G401 (cell line): ENCODE measurements at regions not wholly inside any gene's neighbourhood (a gene's known extent, or its start where the extent isn't known, plus 50 kb on each side); places are given as distances from the start of the nearest gene placed in this dataset.

Experiments used
- DNase-seq: peaks from one replicate; pipeline ENCODE4 v3.0.0-alpha.2; 2015; ENCODE audit warnings: low spot score
- in situ Hi-C: cut with HindIII; loops from 2 replicates; pipeline ENCODE4 v1.10.0; 2016; ENCODE audit warnings: low sequenced_read_pairs, mixed read lengths

DNA sequence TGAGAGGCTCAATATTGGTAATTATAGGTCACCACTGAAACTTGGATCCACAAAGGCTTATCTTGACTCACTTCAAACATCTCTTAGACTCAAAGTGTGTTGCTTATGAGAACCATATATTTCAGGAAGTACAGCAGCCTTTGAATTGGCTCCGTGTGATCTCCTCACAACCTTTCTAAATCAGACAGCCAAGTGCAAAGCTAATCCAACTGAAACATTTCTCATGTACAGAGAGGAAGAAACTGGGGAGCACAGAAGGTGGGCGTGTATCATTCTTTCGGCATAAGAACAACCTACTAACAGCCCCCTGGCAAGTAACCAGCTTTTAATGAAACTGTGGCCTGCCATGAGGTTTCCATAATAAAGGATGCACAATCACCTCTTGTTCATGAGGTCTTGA lies 109.4 kb downstream of the MBL2 start:
- DNase-seq: peak; percentile 69
- in situ Hi-C loops: no loop called here

DNA sequence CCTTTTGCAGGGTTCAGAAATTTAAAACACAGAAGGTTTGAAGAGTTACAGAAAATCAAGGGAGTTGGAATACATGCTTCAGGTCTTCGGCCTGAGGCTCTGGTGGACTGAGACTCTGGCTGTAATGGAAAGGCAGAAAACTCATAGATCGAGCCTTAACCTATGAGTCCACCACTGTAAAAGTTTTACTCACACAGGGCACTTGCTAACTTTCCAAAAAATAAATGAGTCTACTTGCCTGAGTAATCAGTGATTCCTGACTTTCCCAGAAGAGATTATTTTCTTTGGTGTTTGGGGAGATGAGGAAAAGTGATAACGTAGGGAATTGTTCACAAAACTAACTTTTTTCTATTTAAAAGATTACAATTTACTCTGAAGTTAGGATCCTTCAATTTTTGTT lies 108.0 kb downstream of the MBL2 start:
- in situ Hi-C loops: no loop called here
- peak; percentile 43 for DNase-seq

DNA sequence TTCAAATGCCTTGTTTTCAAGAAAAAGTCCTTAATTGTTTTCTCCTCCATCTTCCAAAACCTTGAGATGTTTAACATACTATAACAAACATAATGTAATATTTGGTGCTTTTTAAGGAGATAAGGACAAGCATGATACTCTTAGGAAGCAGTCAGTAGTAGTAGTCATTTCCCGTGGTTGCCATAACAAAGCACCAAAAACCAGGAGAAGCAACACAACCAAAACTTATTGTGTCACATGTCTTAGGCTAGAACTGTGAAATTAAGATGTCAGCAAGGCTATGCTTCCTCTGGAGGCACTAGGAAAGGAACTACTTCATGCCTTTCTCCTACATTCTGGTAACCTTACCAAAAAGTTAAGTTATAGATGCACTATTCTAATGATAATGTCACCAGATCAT lies 106.8 kb downstream of the MBL2 start:
- in situ Hi-C loops: no loop called here

DNA sequence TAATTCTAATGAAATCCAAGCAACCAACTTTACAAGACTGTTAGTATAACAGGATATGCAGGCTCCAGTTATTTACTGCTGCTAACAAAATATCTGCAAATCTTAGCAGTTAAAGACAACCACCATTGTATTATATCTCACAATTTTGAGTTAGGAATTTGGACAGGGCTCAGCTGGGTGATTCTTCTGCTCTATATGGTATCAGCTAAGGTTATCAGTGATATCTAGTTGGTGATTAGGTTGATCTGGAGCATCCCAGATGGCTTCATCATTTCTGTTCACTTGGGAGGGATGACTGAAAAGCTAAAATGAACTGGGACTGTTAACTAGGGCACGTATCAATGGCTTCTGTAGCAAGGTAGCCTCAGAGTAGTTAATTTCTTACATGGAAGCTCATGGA lies 105.7 kb downstream of the MBL2 start:
- no peak for DNase-seq
- in situ Hi-C loops: no loop called here

More for the DNA sequence above, 106.8 kb downstream of the MBL2 start:
- no peak for DNase-seq

DNA sequence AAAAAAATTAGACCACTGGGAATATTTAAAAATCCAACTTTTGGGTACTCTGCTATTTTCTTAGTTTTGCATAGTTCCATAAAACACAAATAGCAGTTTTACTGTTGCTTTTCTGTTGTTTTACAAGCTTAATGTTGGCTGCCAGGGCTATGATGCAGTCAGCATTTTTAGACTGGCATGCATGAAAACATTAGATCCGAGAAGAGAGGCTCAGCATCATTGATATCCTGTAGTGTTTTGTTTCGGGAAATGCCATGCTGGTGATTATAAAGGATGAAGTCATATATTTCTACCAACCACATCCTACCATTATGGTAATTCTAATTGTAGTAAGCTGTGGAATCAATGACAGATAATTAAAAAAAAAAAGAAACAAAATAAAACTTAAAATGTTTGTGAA lies 104.6 kb downstream of the MBL2 start:
- DNase-seq: no peak
- in situ Hi-C loops: no loop called here

DNA sequence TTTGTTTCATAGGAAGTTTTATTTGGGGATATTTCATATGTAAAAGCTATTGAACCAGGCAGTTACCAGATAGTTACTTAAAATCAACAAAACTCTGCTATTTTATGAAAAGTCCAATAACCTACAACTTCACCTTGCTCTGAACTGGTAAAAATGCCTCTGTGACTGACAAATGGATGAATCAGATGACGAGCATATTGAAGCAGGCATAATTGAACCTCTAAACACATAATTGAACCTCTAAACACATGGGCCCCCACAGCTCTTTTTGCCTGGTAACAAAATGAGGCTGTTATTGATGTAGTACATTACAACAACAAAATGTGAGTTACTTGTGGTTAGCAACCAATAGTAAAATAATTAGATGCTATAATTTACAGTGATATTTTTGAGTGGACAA lies 99.7 kb downstream of the MBL2 start:
- in situ Hi-C loops: no loop called here
- DNase-seq: peak; percentile 55

DNA sequence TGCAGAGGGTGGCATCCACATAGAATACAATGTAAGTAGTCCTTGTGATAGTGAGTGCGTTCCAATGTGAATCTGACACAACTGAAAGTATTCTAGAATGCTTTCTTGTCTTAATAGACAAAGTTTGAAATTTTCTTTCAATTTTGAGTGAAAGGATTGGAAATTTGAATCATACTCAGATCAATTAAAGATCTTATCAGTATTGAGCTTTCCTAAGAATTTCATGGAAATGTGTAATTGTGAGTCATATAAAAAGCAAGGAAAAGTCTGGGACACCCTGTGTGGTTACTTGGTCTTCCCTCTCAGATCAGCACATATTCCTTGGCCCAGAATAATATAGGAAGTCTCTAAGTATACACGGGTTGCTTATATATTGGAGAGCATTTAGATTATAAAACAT lies 99.1 kb downstream of the MBL2 start:
- in situ Hi-C loops: no loop called here

DNA sequence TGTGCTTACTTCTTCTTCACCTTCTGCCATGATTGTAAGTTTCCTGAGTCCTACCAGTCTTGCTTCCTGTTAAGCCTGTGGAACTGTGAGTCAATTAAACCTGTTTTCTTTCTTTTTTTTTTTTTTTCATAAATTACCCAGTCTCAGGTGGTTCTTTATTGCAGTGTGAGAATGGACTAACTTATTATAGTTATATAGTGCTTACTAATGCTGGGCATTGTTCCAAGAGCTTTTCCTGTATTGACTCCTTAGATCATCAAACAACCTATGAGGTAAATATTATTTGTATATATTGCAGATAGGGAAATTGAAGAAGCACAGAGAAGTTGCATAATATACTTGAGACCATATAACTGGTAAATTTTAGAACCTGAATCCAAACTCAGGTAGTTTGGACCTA lies 98.1 kb downstream of the MBL2 start:
- in situ Hi-C loops: no loop called here
- no peak for DNase-seq

More for the DNA sequence above, 99.1 kb downstream of the MBL2 start:
- DNase-seq: no peak

DNA sequence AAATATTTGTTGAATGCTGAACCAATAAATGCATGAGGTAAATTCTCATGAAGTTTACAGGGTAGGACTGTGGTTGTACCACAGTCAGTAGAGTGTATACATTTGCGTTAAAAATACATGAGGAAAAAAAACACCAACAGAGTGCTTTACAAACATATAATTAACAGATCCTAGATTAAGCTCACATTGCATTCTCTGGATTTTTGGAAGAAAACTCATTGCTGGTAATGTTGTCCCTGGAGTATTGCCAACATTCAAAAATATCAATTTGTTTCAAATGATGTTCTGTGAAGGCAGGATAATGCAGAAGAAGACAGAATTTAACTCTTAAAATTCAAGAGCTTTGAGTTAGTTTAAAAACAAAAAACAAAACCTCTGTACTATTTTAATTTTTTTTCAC lies 95.5 kb downstream of the MBL2 start:
- in situ Hi-C loops: no loop called here
- DNase-seq: no peak

DNA sequence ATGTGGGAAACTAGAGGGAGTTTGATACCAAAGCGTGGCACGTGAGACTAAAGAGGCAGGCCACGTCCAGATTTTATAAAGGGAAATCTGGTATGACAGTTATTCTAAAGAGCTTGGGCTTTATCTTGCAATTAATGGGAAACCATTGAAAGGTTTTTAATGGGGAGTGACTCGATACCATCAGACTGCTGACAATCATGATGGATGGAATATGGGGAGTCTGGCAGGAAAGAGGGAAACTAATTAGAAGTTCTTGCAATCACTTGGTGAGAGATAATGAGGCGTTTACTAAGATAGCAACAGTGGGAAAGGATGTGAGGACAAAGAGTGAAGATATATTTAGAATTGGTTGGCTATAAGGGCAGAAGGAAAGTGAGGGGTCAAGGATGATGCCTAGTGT lies 94.0 kb downstream of the MBL2 start:
- in situ Hi-C loops: no loop called here

DNA sequence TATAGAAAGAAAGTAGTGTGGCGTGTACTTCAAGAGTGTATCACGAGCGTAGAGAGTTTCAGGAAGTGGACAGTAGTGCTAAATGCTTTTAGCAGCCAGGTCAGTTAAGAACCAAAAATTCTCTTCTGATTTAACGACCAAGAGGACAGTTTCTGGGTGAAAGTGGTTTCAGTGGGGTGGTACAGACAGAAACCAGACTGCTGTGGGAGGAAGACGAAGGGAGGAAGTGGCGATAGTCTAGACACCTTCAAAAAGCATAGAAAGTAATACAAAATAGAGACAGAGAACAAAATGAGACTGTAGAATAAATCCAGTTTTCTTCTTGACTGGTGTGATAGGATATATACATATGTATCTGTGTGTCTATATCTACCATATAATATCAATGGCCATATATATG lies 93.5 kb downstream of the MBL2 start:
- in situ Hi-C loops: no loop called here
- DNase-seq: no peak

More for the DNA sequence above, 94.0 kb downstream of the MBL2 start:
- DNase-seq: peak; percentile 53

DNA sequence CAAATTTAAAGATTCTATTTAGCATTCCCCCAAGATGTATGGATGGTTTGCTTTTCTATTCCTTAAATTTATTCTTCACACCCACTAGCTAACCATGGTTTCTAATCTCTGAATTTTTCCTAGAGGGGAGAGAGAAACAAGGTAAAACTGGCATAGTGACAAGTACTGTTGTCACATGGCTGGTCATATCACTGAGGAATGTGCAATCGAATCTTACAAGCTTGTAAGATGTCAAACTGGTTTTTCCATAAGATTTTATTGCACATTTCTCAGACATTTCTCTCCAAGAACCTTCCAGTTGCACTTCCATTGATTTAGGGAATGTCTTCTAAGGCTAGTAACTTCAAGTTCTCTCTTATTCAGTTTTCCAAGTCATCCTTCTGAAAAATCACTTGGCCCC lies 89.8 kb downstream of the MBL2 start:
- in situ Hi-C loops: no loop called here
- DNase-seq: no peak

DNA sequence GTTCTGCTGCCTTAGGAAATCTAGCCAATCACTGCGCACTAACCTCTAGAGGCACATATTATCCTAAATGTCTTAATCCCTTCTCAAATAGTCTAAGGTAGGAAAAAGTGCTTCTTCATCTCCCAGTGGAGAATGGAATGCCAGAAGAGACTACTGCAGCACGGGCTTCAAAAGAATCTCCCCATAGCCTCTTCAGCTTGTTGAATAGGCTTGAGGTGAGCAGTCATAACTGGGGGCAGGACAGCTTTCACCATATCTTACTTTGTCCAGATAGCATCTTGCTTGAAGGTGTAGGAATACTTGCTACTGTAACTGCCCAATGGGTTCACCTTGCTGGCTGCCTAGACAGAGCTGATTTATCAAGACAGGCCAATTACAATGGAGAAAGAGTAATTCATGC lies 88.8 kb downstream of the MBL2 start:
- in situ Hi-C loops: no loop called here
- no peak for DNase-seq

DNA sequence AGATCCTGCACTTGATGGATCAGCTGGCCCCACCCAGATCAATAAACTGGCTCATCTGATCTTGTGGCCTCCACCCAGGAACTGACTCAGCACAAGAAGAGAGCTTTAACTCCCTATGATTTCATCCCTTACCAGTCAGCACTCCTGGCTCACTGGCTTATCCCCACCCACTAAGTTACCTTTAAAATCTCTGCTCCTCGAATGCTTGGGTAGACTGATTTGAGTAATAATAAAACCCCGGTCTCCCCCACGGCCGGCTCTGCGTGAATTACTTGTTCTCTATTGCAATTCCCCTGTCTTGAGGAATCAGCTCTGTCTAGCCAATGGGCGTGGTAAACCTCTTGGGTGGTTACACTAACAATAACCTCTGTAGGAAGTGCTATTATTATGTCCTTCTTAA lies 83.7 kb downstream of the MBL2 start:
- in situ Hi-C loops: no loop called here
- DNase-seq: no peak

DNA sequence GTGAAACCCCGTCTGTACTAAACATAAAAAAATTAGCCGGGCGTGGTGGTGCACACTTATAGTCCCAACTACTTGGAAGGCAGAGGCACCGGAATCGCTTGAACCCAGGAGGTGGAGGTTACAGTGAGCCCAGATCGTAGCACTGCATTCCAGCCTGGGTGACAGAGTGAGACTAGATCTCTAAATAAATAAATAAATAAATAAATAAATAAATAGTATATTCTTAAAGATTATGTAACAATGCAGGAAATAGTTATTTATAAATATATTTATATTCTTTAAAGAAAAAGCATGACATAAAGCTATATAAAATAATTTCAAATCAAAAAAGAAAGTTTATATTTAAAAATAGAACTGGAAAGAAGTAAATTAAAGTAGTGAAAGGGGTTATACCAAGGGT lies 76.4 kb downstream of the MBL2 start:
- in situ Hi-C loops: no loop called here
- no peak for DNase-seq

DNA sequence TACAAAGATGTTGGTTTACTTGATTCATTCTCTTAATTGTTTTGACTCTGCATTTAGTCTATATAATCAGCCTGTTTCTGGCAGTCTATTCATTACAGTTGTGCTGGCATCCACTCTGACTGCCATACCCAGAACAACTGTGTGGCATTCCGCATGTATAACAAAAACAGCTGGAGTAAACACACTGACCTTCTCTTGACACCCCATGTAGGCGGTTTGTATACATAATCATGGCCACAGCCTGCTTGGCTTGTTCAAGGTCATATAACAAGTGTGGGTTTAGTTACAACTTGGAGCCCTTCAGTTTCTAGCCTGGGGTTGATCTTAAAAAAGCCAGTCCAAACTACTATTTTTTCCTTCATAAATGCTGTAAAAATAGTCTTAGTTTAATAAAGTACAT lies 70.9 kb downstream of the MBL2 start:
- in situ Hi-C loops: no loop called here
- no peak for DNase-seq

DNA sequence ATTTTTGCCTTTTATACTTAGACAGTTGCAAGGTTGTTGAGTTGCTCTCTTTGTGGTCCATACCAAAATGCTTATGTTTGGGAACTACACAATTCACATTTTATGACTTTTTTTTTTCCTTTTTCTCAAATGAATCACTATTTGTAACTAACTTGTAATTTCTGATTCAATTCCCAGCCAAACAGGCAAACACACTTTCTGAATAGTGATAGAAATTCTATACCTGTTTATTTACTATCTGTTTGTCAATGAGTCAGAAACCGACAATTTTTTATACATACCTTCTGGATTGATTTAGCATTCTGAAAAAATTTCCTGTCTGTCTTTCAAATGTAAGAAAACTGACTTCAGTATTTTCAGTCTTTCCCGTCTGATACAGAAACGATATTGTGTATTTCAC lies 69.1 kb downstream of the MBL2 start:
- no peak for DNase-seq
- in situ Hi-C loops: no loop called here

DNA sequence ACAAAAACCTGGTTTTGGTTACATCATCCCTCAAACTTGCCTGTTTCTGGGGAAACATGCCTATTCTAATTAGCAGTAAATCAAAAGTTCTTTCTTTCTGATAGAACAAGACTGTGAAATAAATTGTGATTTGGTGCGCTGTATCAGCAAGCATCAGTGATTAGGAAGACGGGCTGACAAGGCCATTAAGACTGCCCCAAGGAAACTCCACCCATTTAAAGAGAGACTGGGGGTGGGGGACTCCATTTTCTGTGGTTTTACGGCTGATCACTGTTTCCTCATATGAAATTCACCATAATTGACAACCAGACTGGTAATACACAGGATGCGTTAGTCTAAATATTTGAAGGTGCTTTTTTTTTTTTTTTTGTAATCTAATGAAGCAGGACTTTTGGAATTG lies 68.7 kb downstream of the MBL2 start:
- in situ Hi-C loops: no loop called here
- DNase-seq: no peak

DNA sequence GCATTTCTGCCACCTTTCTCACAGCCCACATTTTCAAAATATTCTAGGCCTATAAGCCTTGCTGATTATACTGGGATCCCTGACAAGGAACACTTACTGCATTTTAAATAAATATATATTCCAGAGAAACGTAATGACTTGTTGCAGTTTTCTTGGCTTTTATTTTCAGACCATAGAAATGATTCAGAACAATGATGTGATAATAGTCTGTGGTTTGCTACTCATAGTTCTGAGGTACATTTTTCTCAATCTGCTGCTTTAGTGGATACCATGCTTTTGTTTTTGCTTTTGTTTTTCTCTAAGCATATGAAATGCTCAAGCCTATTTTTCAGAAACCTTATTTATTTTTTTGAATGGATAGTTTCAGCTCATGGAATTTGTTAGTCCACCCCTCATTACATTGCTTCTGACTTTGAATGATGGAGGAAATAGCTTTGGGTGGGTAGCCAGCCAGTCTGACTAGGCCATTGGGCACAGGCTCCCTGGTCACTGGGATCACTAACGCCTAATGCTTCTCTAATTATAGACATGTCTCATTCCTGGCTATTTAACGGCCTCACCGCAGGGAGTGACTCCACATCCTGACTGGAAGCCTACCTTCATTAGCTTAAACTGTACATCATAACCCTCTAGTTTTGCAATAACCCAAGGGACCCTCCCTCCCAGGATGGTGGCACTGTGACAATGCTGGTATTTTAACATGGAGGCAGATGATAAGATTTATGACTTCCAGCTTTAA lies 66.1 kb downstream of the MBL2 start:
- DNase-seq: no peak
- in situ Hi-C loops: no loop called here
